HG03103 (cell line): ENCODE measurements at regions not wholly inside any gene's neighbourhood (a gene's known extent, or its start where the extent isn't known, plus 50 kb on each side); places are given as distances from the start of the nearest gene placed in this dataset.

ENCODE experiments used
- ATAC-seq: cut with Tn5 transposase; IDR thresholded peaks from one replicate; pipeline ENCODE4 v1.9.1; 2021; ENCODE audit warnings: low read depth; ENCODE audit not compliant: unreplicated experiment

GRCh38 chr12:88251798-88252197 is 109.7 kb downstream of the TMTC3 start:
- no peak for ATAC-seq

GRCh38 chr12:88253371-88253978 is 111.4 kb downstream of the TMTC3 start:
- no peak for ATAC-seq

GRCh38 chr12:88255224-88255623 is 113.1 kb downstream of the TMTC3 start:
- no peak for ATAC-seq

DNA sequence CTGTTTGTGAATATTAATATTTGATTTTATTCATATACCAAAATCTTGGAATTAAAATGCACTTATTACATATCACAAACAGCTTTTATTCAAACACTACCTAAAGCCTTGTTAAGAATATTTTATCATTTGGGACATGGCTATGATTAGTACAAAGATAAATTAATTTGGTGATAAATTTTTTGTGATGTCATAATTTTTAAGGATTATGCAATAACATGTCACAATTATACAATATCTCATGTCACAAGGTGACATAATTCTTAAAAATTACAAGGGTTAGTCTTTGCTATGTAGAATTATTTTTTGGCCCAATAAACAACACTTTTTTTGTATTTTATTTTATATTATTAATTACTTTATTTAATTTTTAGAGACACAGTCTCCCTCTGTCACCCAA is 113.7 kb downstream of the TMTC3 start:
- no peak for ATAC-seq

GRCh38 chr12:88258396-88258795 is 116.3 kb downstream of the TMTC3 start:
- no peak for ATAC-seq

GRCh38 chr12:88266806-88267360 is 124.8 kb downstream of the TMTC3 start:
- no peak for ATAC-seq

DNA sequence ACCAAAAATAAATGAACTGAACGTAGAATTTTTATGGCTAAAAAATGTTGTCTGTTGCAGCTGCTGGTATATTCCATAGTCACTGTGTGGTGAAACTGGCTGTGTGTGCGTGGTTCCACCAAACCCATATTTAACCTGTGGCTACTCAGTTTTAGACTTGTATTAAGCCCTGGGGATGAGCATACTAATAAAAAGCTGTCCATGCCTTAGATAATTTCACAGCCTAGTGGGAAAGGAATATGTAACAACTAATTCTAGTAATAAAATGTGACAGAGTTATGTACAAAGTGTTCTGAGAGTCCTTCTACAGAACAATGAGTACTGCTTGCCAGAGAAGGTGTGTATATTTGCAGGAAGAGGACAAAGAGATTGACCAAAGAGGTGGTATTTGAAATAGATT is 125.5 kb downstream of the TMTC3 start:
- ATAC-seq, result no peak

DNA sequence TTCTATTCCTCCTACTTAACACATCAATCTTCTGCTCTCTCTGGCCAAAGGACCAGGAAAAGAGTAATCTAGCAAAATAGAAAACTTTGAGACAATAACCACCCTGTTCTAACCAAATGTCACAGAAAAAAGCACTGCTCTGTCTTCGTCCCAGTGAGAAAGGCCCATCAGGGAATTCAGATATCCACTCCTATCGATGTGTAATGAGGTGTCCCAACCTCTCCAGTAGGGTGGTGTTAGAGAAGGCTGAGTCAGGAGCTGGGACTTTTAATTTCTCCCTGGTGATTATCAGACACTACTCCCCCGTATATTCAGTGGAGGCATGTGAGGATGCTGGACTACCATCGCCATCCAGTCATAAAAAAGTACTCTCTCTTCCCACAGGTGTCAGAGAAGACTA is 130.3 kb downstream of the TMTC3 start:
- ATAC-seq, result no peak

- ATAC-seq, result no peak
Measured at GRCh38 chr12:88273450-88273849, 131.3 kb downstream of the TMTC3 start.

- ATAC-seq, result no peak
Measured at GRCh38 chr12:88273875-88274274, 131.8 kb downstream of the TMTC3 start.

DNA sequence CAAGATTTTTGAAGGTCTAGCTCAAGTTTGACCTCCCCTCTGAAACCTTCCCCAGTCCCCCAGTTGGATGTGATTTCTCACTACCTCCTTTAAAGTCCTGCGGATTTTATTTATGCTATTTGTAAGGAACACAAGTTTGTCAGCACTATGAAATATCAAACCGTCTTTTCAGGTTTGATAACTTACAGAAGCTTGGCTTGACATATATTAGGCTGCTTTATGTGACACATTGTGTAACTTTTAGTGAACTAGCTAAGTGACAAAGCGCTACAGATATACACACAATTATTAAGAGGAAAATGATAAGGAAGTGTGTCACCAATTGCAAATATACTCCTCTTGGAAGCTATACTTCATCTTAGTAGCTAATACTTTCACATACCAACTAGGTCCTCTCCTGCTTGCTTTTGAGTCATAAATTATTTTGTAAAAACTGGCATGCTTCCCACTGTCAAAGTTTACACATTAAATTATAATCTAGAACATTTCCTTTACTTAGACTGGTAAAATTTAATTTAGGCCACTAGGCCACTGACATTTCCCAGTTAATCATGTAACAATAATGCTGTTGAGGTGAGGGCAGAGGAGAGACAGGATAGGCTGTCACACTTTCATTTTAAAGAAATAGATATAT is 149.5 kb downstream of the TMTC3 start:
- no peak for ATAC-seq

DNA sequence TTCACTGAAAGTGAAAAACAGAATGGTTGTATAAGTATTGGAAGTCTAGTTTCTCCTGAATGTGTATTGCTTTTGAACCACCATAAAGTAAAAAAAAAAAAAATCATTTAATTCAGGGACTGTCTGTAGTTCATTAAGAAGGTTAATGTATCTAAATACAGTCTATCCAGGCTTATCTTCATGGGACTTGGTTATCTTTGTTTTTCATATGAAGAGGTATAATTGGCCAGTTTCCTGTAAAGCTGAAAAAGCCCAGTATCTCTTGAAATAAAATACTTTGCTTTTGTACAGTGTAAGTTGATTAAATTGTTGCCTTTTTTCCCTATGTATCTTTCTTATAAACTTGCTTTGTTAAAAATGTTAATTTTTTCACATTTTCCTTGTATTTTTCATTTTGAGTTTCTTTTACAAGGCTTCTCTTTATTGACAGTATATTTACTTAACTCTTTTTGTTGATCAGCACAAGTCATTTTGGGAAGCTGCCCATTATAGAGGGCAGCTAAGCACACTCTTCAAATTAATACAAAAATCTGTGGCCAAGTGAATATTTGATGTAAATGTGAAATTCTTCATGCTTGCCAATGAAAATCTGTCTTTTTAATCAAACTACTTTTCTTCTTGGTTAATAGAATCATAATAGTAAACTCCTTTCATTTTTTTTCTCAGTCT is 156.0 kb downstream of the TMTC3 start:
- ATAC-seq, result no peak

- no peak for ATAC-seq
Measured at GRCh38 chr12:88298761-88299242, 156.7 kb downstream of the TMTC3 start.

DNA sequence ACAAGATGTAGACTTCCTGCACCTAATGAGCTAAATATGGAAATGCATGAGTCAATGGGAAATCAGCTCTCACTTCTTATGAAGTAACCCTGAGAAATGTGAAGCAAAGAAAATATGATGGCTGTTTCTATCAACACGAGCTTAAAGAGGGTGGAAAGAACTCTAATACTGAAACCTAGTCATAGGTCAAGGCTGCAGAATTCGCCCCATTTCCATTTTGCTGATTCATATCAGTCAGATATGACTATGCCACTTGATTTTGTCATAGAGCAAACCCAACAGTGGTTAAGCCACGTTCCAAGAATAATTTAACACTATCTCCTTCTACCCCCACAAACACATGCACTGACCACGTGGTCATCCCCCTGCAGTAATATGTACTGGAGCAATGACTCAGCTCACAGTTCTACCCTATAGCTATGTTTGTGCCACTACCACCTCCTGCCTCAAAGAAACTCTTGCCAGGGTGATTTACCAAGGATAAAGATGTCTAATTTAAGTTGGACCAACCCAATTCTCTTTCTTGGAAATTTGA is 157.5 kb downstream of the TMTC3 start:
- ATAC-seq, result peak; percentile 92

- ATAC-seq, result no peak
Measured at GRCh38 chr12:88300931-88301330, 158.8 kb downstream of the TMTC3 start.

DNA sequence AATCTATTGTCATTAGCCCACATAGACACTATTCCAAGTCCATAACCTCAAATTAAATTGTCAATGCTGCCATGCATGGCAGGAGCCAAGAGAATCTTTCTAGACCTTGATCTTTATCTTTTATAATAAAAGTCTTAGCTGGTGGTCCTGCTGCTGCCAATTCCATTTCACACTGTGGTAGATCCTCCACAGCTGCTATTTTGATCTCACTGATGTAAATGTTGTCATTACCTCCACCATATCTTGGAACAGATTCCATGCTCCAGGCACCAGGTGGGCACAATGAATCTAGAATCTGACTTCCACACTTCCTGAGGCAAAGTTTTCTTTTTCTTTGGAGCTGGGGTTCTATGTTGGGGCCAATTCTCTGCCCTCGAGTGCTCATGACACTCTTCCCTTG is 161.2 kb downstream of the TMTC3 start:
- ATAC-seq, result no peak

GRCh38 chr12:88305254-88305890 is 163.3 kb downstream of the TMTC3 start:
- no peak for ATAC-seq

DNA sequence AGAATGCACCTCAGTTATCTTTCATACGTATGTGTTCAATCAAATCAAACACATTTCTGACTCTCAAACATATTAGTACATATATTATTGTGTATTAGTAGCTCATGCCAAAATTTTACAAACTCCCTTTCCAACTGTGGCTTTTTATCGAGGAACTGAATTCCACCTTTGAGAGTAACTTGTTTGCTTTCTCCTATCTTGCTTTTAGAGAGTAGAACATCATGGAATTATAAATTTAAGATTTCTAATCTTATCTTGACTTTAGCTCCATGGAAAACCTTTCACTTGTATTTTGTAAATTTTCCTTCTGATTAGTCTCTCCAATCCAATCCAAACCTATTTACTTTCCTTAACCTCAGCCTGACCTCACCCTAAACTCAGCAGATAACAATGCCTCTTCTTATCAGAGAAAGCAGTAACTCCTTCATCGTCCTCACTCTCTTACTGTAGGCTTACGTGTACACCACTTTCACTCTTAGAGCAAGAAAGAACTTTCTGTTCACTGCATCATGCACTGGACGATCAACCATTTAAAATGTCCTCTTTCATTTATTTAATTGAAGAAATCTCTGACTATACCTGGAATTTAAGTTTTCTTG is 164.5 kb downstream of the TMTC3 start:
- no peak for ATAC-seq

DNA sequence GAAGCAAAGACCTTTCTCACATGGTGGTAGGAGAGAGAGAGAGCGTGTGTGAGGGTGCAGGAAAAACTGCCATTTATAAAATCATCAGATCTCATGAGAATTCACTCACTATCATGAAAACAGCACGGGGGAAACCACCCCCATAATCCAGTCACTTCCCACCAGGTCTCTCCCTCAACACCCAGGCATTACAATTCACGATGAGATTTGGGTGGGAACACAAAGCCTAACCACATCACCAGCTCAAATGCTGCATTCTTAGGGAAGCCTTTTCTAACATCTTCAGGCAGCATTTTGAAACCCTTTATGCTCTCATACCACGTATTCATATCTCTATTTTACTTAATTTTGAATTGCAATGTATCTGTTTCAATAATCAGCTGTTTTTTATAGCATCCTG is 165.9 kb downstream of the TMTC3 start:
- ATAC-seq, result no peak

- no peak for ATAC-seq
Measured at GRCh38 chr12:88308825-88309224, 166.7 kb downstream of the TMTC3 start.

DNA sequence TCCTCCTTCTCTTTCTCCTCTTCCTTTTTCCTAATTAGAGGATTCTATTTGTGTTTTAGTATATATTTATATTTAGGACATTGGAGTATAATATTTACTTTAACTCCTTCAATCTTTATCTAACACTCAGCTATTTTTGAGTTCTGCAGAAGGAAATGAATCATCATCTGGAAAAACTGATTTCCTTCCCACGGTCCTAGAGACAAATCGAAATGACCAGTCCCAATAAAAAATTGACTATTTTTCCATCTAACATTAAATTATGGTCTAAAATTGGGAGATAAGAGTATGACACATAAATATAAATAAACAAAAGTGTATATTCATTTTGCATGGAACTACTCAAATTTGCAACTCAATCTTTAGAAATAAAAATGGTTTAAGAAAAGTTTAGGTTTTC is 167.4 kb downstream of the TMTC3 start:
- ATAC-seq, result no peak
